Psoas muscle (tissue), 7 donors: ENCODE measurements at regions not wholly inside any gene's neighbourhood (a gene's known extent, or its start where the extent isn't known, plus 50 kb on each side); places are given as distances from the start of the nearest gene placed in this dataset.

ENCODE experiments used
- ATAC-seq, 4 donors: fragments of 200-7000 bp; cut with Tn5 transposase; one replicate each; pipeline ENCODE4 v1.9.1; 2020; ENCODE audit warnings: moderate library complexity in 3 of 4, mild to moderate bottlenecking in 2 of 4
- DNase-seq, 2 donors: peaks; one replicate each; pipeline ENCODE4 v3.0.0-alpha.2; 2020
- H3K27ac ChIP-seq: fragments of 200-600 bp; one replicate; pipeline ENCODE4 v1.8.0; 2022
- H3K27me3 ChIP-seq, 3 donors: fragments of 200-600 bp in 1 of 3; one replicate each; pipeline versions ENCODE4 v1.6.1 to v1.8.0; 2013 to 2022; ENCODE audit warnings: low read length in 2 of 3, mild to moderate bottlenecking in 2 of 3, moderate library complexity in 1 of 3; ENCODE audit not compliant: insufficient read depth in 3 of 3
- H3K36me3 ChIP-seq, 2 donors: fragments of 200-600 bp in 1 of 2; one replicate each; pipeline versions ENCODE4 v1.6.1 to v1.8.0; 2013 to 2022; ENCODE audit warnings: low read depth in 1 of 2, mild to moderate bottlenecking in 1 of 2, moderate library complexity in 1 of 2; ENCODE audit not compliant: insufficient read depth in 1 of 2
- H3K4me1 ChIP-seq: fragments of 200-600 bp; one replicate; pipeline ENCODE4 v1.8.0; 2022
- H3K4me3 ChIP-seq: fragments of 200-600 bp; one replicate; pipeline ENCODE4 v1.8.0; 2022; ENCODE audit warnings: mild to moderate bottlenecking
- H3K9me3 ChIP-seq: fragments of 200-600 bp; one replicate; pipeline ENCODE4 v1.8.0; 2022
- CTCF ChIP-seq: fragments of 200-600 bp; IDR thresholded peaks from one replicate; pipeline ENCODE4 v1.8.0; 2022; ENCODE audit warnings: antibody characterized with exemption
- WGBS, 3 donors: extraction: QIAGEN DNeasy Blood & Tissue Kit; methylation state at CpG; one replicate each; pipeline versions ENCODE4 v1.1.6 to v1.1.7; 2013; 5-methylcytosine and 5-hydroxymethylcytosine counted together
- intact Hi-C, 2 donors: fragments of 100-400 bp; cut with DNase I; formaldehyde crosslinking; loops; one replicate each; pipeline versions ENCODE4 v1.11.0 to v1.14.2; 2022
- donor health status: healthy with polysubstance abuse.
- donor health status: DM: no; HTN: no; CAD: no; lungs with moderate emphysema.
- donor health status: Bipolar disorder and iron deficiency.
- donor health status: healthy.
- donor health status: DM: yes; HTN: yes; CAD: no.
- donor health status: DM: no; HTN: no; CAD: no.
- donor health status: DM: yes; HTN: yes; CAD: no.

GRCh38 chrX:87045352-87045751, 472.2 kb upstream of the KLHL4 start:
- no peak overlapping the region for H3K4me3 ChIP-seq
- ATAC-seq (no peak), DNase-seq (no peak)
- no peak for TF ChIP-seq CTCF
- intact Hi-C loops, result no loop called here
- H3K4me1 ChIP-seq, result no peaks in the 10 kb centered on the region
- no peaks in the 10 kb centered on the region for H3K36me3 ChIP-seq
- no peak overlapping the region for H3K27ac ChIP-seq
- 32 to 40% (median 35%) methylated on average over 4 of the region's 4 CpGs for WGBS, 3 donors
- no peaks in the 10 kb centered on the region for H3K9me3 ChIP-seq
- H3K27me3 ChIP-seq, result peaks cover 0 to 5% (median 0%) of the 10 kb centered on the region in 3 donors

- H3K9me3 ChIP-seq, result no peaks in the 10 kb centered on the region
- intact Hi-C loops, result no loop called here
- no peak for ATAC-seq
- TF ChIP-seq CTCF, result no peak
- no peak overlapping the region for H3K4me3 ChIP-seq
- H3K27me3 ChIP-seq, result peaks cover 0 to 5% (median 0%) of the 10 kb centered on the region in 3 donors
- H3K36me3 ChIP-seq, result no peaks in the 10 kb centered on the region
- no peak for DNase-seq
- H3K27ac ChIP-seq, result no peak overlapping the region
- H3K4me1 ChIP-seq, result no peaks in the 10 kb centered on the region
- WGBS, 3 donors, result 61 to 81% (median 76%) methylated on average over 3 of the region's 3 CpGs
Measured at GRCh38 chrX:87049567-87049966, 468.0 kb upstream of the KLHL4 start.

DNA sequence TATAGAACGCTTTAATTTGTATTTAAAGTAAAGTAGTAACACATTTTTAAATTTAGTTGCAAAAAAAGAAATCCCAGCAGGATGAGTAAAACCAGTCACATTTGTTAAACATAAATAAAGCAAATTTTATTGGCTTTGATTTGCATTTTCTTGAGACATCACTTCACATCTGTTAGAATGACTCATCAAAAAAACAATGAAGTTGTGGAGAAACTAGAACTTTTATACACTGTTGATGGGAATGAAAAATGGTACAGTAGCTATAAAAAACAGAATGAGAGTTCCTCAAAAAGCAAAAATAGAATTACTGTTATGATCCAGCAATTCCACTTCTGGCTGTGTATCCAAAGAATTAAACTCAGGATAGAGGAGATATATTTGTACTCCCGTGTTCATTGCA, 454.0 kb upstream of the KLHL4 start:
- intact Hi-C loops, result no loop called here
- H3K27ac ChIP-seq, result no peak overlapping the region
- 32 to 53% (median 50%) methylated on average over 2 of the region's 2 CpGs for WGBS, 3 donors
- DNase-seq (no peak), ATAC-seq (no peak)
- H3K27me3 ChIP-seq, result no peaks in the 10 kb centered on the region
- TF ChIP-seq CTCF, result no peak
- H3K4me3 ChIP-seq, result no peak overlapping the region
- no peaks in the 10 kb centered on the region for H3K4me1 ChIP-seq
- no peaks in the 10 kb centered on the region for H3K36me3 ChIP-seq
- no peaks in the 10 kb centered on the region for H3K9me3 ChIP-seq

DNA sequence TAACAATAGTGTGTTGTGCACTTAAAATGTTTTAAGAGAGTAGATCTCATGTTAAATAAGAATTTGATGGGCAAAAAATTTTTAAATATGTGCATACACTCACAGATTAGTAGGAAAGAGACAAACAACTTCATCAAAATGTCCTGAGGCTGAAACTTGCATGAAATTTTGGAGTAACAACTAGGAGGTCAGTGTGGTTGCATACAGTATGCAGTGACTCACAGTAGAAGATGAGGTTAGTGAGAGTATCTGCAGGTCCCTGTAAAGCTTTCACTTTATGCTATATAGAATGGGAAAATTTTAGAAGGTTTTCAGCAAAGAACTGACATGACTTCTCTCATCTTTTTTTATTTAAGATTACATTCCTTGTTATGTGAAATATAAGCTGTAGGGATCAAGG, 453.1 kb upstream of the KLHL4 start:
- no peaks in the 10 kb centered on the region for H3K36me3 ChIP-seq
- ATAC-seq, result no peak

More for the DNA sequence above, 453.1 kb upstream of the KLHL4 start:
- H3K9me3 ChIP-seq, result no peaks in the 10 kb centered on the region
- H3K27ac ChIP-seq, result no peak overlapping the region
- no peak for TF ChIP-seq CTCF
- no peak overlapping the region for H3K4me3 ChIP-seq
- no peak for DNase-seq
- H3K27me3 ChIP-seq, result no peaks in the 10 kb centered on the region
- H3K4me1 ChIP-seq, result no peaks in the 10 kb centered on the region
- intact Hi-C loops, result no loop called here
